HG03066 (cell line): ENCODE measurements at regions not wholly inside any gene's neighbourhood (a gene's known extent, or its start where the extent isn't known, plus 50 kb on each side); places are given as distances from the start of the nearest gene placed in this dataset.
"Not testable (repeated sequence)": the region's sequence is repeated elsewhere in the genome, so short reads cannot be mapped to it uniquely, and the experiment has no call there.

ENCODE experiments used
- ATAC-seq: cut with Tn5 transposase; IDR thresholded peaks from one replicate; pipeline ENCODE4 v1.9.1; 2021; ENCODE audit warnings: low read depth; ENCODE audit not compliant: unreplicated experiment

DNA sequence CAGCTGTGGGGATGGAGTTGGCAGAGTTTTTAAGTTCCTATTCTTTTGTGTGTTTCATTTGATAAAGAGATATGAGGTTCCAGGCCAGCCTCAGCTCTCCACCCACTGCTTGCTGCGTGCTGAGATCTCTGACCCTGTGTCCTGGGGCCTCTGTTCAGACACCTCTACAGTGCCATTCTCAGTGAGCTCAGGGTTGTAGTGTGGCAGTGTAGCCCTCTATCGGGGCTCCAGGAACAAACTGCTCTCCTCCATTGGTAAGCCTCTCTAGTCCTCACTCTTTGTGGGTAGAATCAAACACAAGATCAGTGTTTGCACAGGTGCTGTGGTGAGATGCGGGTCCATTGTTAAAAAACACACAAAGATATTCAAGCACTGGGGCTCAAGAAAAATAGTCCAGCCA lies 386.6 kb upstream of the RPS23 start:
- no peak for ATAC-seq

GRCh38 chr5:82663225-82663624 lies 385.1 kb upstream of the RPS23 start:
- no peak for ATAC-seq

DNA sequence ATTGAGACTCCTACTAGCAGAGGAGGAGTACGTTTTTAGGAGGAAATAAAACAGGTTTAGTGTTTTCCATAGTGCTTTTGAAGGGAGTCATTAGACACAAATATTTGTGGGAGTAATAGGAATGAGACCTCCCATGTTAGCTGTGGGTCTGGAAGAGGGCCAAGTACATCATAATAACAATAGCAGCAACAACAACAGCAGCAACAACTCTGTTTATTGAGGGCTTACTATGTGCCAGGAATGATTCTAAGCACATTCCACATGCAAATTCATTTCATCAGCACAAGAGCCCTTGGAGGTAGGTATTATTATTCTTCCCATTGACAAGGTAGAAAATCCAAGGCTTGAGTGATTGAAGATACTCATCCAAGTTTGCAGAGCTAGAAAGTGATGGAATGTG lies 384.2 kb upstream of the RPS23 start:
- ATAC-seq: no peak

DNA sequence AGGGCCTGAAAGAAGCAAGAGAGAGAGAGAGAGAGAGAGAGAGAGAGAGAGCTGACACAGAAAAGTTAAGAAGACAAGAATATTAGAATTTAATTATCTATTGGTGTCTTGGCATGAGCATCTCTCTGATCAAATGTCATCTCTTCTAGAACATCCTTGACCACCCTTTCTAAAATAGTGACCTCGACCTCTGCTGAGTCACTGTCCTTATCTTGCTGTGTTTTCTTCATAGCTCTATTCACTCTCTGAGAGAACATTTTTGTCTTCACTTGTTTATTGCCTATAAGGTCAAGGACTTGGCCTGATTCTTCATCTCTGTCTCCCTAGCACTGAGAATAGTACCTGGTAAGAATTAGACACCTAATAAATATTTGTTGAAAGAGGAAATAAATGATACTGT lies 383.8 kb upstream of the RPS23 start:
- ATAC-seq: no peak

DNA sequence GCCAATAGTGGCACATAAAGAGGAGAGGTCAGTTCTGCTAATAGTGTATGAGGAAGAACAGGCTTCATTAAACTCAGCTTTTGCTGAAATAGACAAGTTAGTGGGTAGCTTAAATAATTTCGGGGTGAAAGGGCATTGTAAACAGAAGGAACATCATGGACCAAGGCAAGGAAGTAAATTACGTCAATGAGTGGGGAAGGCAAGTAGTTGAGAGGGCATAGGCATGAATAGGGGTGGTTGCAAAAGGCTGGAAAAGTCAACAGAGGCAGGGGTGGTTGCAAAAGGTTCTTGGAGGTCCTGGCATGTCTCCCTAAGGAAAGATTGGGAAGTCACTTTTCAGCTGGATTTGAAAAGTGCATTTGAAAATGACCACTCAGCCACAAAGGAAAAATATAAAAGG lies 383.3 kb upstream of the RPS23 start:
- ATAC-seq: no peak

- no peak for ATAC-seq
These were observed 381.0 kb upstream of the RPS23 start for GRCh38 chr5:82659115-82659514.

DNA sequence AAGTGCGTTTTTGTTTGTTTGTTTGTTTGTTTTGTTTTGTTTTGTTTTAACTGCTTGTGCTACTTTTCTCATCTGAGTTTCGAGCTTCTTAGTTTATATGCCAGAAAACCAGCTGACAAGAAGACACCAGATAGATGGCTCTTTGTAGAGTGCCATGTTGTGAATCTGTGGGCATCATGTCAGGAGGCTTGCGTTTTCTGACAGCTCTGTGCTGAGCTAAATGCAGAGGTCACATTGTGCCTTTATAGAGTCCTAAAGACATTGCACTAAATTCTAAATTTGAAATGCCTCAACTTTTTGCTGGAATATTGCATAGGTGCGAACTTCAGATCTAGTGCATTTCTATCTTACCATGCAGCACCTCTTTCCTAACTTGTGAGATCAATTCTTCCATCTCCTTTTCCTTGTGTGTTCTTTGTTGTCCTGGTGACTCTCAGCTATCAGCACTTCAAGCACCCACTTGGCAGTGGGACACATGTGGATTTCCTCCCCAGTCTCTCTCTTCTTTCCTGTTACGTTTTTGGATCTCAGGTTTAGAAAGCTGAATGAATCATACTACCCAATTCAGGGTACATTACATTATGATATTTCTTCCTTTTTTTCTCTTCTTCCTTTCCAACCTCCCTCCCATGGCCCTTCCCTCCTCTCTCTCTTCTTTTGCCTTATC lies 379.0 kb upstream of the RPS23 start:
- no peak for ATAC-seq

- ATAC-seq: no peak
These were observed 378.2 kb upstream of the RPS23 start for GRCh38 chr5:82656341-82656761.

GRCh38 chr5:82655078-82655477 lies 376.9 kb upstream of the RPS23 start:
- no peak for ATAC-seq

- ATAC-seq: no peak
These were observed 371.8 kb upstream of the RPS23 start for GRCh38 chr5:82649943-82650342.

DNA sequence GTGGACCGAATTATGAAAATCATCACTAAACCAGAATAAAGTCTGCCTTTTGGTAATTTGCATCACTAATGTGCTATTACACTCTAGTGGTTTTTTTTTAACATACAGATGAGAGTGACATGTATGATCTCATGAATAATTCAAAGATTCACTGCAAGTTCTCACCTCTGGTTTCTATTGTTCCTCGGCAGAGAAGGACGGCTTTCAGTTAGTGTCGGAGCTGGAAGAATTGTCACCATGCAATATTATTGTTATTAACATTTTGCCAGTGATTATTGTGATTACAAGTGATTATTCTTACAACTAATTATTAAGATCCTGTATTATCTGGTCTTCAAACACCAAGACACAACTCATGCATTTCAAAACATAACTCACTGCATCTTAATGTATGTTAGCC lies 366.6 kb upstream of the RPS23 start:
- ATAC-seq: no peak

- no peak for ATAC-seq
These were observed 366.1 kb upstream of the RPS23 start for GRCh38 chr5:82644229-82644628.

DNA sequence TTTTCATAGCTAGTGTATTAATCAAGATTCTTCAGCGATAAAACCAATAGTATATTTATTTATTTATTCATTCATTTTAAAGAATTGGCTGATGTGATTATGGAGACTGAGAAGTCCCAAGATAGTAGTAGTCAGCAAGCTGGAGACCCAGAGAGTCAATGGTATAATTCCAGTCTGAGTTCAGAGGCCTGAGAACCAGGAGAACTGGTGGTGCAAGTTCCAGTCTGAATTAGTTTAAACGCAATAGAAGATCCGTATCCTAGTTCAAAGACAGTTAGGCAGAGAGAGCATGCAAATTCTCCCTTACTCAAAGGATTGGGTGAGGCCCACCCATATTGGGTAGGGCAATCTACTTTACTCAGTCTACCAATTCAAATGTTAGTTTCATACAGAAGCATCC lies 364.2 kb upstream of the RPS23 start:
- ATAC-seq: no peak

- no peak for ATAC-seq
These were observed 363.3 kb upstream of the RPS23 start for GRCh38 chr5:82641331-82642003.

DNA sequence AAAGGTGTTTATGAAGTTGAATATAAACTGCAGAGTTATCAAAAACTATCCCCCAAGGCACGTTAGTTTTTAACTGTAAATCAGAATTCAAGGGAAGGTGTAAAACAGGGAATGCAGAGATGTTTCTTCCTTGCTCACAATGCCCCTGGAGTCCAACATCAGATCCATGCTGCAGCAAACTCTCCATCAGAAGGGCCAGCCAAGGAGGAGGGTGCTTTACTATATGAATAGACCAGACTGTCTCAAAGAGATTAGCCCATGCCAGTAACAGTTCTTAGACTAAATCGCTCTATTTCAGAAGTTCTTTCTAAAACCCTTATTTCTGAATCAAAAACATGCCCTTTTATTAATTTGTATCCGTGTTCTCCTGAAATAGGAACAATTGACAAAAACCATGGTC lies 362.8 kb upstream of the RPS23 start:
- ATAC-seq: no peak

DNA sequence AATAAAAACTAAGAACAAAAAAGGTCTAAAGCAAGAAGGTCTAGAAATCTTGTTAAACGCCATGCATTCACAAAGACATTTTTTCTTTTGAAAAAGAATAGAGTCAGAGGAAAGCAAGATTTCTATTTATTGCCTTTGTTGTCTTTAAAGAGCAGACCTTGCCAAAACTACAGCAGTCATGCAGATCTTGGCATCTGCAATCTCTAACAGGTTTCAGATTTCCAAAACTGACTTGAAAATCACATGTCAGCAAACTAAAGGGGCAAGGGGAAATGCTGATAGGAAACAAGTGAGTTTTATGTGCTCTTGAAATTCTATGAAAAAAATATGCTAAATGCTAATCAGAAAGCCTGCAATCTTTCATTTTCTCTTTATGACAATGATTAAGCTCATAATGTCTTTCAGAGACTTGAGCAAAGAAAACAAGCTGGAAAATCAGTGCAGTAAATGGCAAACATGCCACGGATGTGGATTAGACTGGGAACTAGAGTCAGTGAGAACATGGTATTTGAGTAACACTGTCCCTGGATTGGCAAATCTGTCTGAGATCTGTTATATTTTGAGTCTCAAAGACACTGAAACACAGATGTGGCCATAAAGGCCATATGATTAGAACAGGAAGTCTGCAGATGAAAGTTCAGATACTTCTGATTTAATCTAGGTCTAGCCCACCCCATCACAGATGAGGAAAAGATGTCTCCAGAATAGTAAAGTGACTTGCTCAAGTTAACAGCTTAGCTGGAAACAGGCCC lies 361.4 kb upstream of the RPS23 start:
- ATAC-seq: no peak

DNA sequence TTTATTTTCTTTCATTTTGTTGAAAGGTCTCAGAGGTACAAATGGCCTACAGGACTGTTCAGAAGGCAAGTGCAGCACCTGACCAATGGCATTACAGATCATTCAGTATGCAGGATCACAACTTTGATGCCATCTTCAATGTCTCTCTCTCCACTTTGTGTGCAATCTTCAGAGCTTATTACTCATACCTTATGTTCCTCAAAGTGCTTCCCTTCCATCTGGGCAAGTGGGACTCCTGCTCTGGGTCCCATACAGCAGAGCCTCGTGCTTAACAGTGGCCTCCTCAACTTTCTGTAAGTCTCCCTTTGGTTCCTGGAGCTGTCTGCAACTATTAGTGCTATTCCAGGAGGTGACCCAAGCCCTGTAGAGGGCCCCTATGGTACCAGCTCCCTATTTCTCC lies 358.4 kb upstream of the RPS23 start:
- no peak for ATAC-seq

DNA sequence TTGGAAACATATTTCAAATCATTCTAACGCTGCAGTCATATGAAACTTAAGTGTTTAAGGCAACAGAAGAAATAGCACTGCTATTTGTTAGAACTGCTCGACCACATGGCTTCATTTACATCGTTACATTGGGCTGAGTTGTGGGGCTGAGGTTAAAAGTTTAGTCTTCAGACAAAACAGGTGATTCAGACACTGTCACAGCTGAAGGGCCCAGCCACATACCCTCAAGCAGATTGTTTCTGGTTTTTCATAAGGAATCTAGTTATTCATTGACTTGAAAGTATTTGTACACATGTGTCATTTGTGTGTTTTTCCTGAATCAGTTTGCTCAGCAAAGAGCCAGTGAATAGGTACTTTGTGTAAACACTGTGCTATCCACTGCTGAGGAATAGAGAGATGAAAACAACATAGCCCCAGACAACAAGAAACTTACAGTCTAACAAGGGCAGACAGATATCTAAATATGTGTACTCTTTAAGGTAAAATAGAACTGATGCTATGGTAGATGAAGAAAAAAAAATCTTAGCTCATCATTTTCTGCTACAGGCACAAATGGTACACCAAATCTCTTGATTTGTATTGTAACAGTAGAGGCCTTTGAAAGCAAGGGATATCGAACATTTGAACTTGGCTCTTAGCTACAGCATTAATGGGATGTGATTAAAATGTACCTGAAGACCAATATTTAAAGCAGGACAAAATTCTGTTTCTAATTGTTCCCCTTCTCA lies 357.6 kb upstream of the RPS23 start:
- no peak for ATAC-seq

DNA sequence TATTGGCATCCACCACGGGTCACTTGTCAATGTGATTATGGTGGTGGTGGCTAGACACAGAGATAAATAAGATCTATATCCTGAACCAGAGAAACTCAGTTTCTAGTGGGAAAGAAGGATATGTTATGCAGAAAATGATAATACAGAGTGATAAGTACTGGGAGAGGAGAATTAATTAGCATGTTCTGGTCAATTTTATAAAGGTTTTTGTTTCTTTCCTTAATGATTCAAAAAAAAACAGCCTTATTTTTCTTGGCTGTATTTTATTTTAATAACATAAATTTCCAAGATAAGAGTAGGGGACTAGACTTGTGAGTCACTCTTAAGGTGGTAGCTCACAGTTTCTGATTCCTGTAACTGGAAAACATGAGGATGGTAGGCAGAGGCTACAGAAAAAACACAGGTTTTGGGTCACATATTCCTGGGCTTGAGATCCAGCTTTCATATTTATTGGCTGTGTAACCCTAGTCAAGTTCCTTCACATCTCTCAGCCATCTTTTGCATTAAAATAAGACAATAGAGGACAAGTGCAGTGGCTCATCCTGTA lies 350.3 kb upstream of the RPS23 start:
- ATAC-seq: no peak

DNA sequence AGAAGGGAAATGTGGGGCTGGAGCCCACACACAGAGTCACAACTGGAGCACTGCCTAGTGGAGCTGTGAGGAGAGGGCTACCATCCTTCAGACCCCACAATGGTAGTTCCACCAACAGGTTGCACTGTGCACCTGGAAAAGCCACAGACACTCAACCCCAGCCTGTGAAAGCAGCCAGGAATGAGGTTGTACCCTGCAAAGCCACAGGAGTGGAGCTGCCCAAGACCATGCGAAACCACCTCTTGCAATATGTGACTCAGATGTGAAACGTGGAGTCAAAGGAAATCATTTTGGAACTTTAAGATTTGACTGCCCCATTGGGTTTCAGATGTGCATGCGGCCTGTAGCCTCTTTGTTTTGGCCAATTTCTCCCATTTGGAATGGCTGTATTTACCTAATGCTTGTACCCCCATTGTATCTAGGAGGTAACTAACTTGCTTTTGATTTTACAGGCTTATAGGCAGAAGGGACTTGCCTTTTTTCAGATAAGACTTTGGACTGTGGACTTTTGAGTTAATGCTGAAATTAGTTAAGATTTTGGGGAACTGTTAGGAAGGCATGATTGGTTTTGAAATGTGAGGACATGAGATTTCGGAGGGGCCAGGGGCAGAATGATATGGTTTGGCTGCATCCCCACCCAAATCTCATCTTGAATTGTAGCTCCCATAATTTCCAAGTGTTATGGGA lies 348.9 kb upstream of the RPS23 start:
- ATAC-seq: not testable (repeated sequence)
